Panc1 (cell line): ENCODE measurements at regions not wholly inside any gene's neighbourhood (a gene's known extent, or its start where the extent isn't known, plus 50 kb on each side); places are given as distances from the start of the nearest gene placed in this dataset.

Experiments used
- CTCF ChIP-seq: fragments of 450-650 bp; IDR thresholded peaks from 2 replicates; pipeline ENCODE4 v1.5.1; 2017; ENCODE audit warnings: mild to moderate bottlenecking
- POLR2AphosphoS5 ChIP-seq: IDR thresholded peaks from 2 replicates; pipeline ENCODE4 v1.6.1; 2012; ENCODE audit warnings: mild to moderate bottlenecking, low read depth, low read length, moderate library complexity
- REST ChIP-seq, 2 experiments: IDR thresholded peaks; 2 replicates each; pipeline ENCODE4 v1.6.1; 2011 to 2012; ENCODE audit warnings: low read depth in 2 of 2, control low read depth in 1 of 2, low read length in 1 of 2, mild to moderate bottlenecking in 1 of 2, moderate library complexity in 1 of 2; ENCODE audit not compliant: insufficient read depth in 1 of 2
- SIN3A ChIP-seq: IDR thresholded peaks from 2 replicates; pipeline ENCODE4 v1.6.1; 2012; ENCODE audit warnings: low read depth, mild to moderate bottlenecking, low read length, moderate library complexity, borderline replicate concordance; ENCODE audit not compliant: insufficient read depth
- TCF7L2 ChIP-seq: IDR thresholded peaks from 2 replicates; pipeline ENCODE4 v1.6.1; 2011; ENCODE audit warnings: mild to moderate bottlenecking, low read depth, low read length, inconsistent platforms

GRCh38 chr5:166695326-166695725 lies 1596.1 kb upstream of the WWC1 start:
- TF ChIP-seq CTCF (no peak), POLR2AphosphoS5 (no peak), SIN3A (no peak), REST (IDR thresholded peaks at IDR 0.05; ENCODE audit: insufficient read depth in 1 of 2, low read depth in 2 of 2, low read length in 1 of 2) (no peak), TCF7L2 (no peak)
